ENCODE measurements at regions not wholly inside any gene's neighbourhood (a gene's known extent, or its start where the extent isn't known, plus 50 kb on each side); places are given as distances from the start of the nearest gene placed in this dataset.

DNA sequence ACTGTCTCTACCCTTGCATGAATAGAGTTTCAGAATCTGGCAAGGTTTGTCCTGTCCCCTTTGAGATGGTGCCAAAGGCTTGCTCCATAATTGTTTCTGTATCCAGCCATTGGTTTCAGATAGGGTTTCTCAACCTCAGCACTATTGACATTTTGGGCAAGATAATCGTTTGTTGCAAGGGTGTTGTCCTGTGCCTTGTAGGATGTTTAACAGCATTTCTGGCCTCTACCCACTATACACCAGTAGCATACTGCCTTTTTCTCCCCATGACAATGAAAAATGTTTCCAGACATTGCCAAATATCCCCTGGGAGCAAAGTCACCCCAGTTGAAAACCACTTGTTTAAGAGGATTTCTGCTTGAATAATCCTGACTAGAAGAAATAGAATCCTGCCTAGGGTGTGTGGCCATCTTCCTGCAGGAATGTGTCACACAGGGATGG is 126.8 kb downstream of the CDC42EP3 start:
- TF ChIP-seq EZH2 (IDR thresholded peaks at IDR 0.05; ENCODE audit: borderline replicate concordance) (no peak), EZH2phosphoT487 (IDR thresholded peaks at IDR 0.05; ENCODE audit: low read depth, severe bottlenecking, unreplicated experiment) (no peak)
- TF ChIP-seq, protein P1, sequence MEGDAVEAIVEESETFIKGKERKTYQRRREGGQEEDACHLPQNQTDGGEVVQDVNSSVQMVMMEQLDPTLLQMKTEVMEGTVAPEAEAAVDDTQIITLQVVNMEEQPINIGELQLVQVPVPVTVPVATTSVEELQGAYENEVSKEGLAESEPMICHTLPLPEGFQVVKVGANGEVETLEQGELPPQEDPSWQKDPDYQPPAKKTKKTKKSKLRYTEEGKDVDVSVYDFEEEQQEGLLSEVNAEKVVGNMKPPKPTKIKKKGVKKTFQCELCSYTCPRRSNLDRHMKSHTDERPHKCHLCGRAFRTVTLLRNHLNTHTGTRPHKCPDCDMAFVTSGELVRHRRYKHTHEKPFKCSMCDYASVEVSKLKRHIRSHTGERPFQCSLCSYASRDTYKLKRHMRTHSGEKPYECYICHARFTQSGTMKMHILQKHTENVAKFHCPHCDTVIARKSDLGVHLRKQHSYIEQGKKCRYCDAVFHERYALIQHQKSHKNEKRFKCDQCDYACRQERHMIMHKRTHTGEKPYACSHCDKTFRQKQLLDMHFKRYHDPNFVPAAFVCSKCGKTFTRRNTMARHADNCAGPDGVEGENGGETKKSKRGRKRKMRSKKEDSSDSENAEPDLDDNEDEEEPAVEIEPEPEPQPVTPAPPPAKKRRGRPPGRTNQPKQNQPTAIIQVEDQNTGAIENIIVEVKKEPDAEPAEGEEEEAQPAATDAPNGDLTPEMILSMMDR (IDR thresholded peaks at IDR 0.05; ENCODE audit: poor library complexity), result no peak
